Spleen (tissue), 11 donors: ENCODE measurements at regions not wholly inside any gene's neighbourhood (a gene's known extent, or its start where the extent isn't known, plus 50 kb on each side); places are given as distances from the start of the nearest gene placed in this dataset.

Experiments used
- DNase-seq: peaks from one replicate; pipeline ENCODE4 v3.0.0-alpha.2; 2020
- H3K27ac ChIP-seq, 8 donors: fragments of 200-600 bp; sonication (generic) in 7 of 8; 1 replicate in 4 of 8; 2 replicates in 4 of 8; pipeline versions ENCODE4 v1.5.0 to v1.8.0; 2016 to 2021; ENCODE audit warnings: inconsistent platforms in 4 of 8, mild to moderate bottlenecking in 4 of 8, moderate library complexity in 1 of 8
- H3K27me3 ChIP-seq, 7 donors: fragments of 200-600 bp; sonication (generic) in 6 of 7; replicated peaks in 1 of 7; 1 replicate in 4 of 7; 2 replicates in 3 of 7; pipeline versions ENCODE4 v1.5.0 to v1.8.0; 2016 to 2021; ENCODE audit warnings: inconsistent platforms in 3 of 7, mild to moderate bottlenecking in 1 of 7
- H3K36me3 ChIP-seq, 6 donors: fragments of 200-600 bp; sonication (generic) in 5 of 6; 1 replicate in 4 of 6; 2 replicates in 2 of 6; pipeline versions ENCODE4 v1.5.0 to v1.8.0; 2016 to 2021; ENCODE audit warnings: inconsistent platforms in 2 of 6
- H3K4me1 ChIP-seq, 6 donors: fragments of 200-600 bp; sonication (generic) in 5 of 6; 1 replicate in 3 of 6; 2 replicates in 3 of 6; pipeline versions ENCODE4 v1.5.0 to v1.8.0; 2016 to 2021; ENCODE audit warnings: inconsistent platforms in 3 of 6
- H3K4me3 ChIP-seq, 8 donors: fragments of 200-600 bp; sonication (generic) in 7 of 8; 1 replicate in 4 of 8; 2 replicates in 4 of 8; pipeline versions ENCODE4 v1.5.0 to v1.8.0; 2016 to 2021; ENCODE audit warnings: inconsistent platforms in 4 of 8, mild to moderate bottlenecking in 4 of 8, moderate library complexity in 2 of 8
- H3K9me3 ChIP-seq, 8 donors: fragments of 200-600 bp; sonication (generic) in 7 of 8; 1 replicate in 4 of 8; 2 replicates in 4 of 8; pipeline versions ENCODE4 v1.5.0 to v1.8.0; 2016 to 2021; ENCODE audit warnings: inconsistent platforms in 4 of 8
- POLR2A ChIP-seq, 3 donors: fragments of 450-650 bp; IDR thresholded peaks; one replicate each; pipeline ENCODE4 v1.5.1; 2017; ENCODE audit warnings: antibody characterized with exemption in 3 of 3, mild to moderate bottlenecking in 1 of 3
- POLR2AphosphoS5 ChIP-seq, 3 donors: sonication (generic); formaldehyde crosslinking; IDR thresholded peaks; one replicate each; pipeline ENCODE4 v1.5.1; 2017; ENCODE audit warnings: antibody characterized with exemption in 3 of 3
- WGBS, 5 donors: extraction: QIAGEN DNeasy Blood & Tissue Kit in 3 of 5; methylation state at CpG; one replicate each; pipeline versions ENCODE4 v1.1.5 to v1.1.7; 2013 to 2018; 5-methylcytosine and 5-hydroxymethylcytosine counted together
- intact Hi-C: fragments of 100-400 bp; cut with DNase I; formaldehyde crosslinking; loops from one replicate; pipeline ENCODE4 v1.15.0; 2023; ENCODE audit warnings: low total_unique reads
- TF ChIP-seq, protein P1 (sequence below), 11 experiments: fragments of 200-600 bp in 7 of 11; fragments of 450-650 bp in 4 of 11; sonication (generic) in 4 of 11; IDR thresholded peaks in 8 of 11; conservative IDR thresholded peaks in 3 of 11; 1 replicate in 7 of 11; 2 replicates in 4 of 11; pipeline versions ENCODE4 v1.4.0 to v1.8.0; 2016 to 2021; ENCODE audit warnings: antibody characterized with exemption in 11 of 11, inconsistent platforms in 4 of 11, mild to moderate bottlenecking in 1 of 11
- donor health status: healthy with polysubstance abuse.
- donor health status: DM: no; HTN: no; CAD: no; lungs with moderate emphysema.
- donor health status: DM: no; HTN: no; CAD: no.
- donor health status: Bipolar disorder and iron deficiency.
- donor health status: healthy.
- donor health status: DM: no; HTN: no; CAD: no.
- donor health status: DM: yes; HTN: yes; CAD: no.

DNA sequence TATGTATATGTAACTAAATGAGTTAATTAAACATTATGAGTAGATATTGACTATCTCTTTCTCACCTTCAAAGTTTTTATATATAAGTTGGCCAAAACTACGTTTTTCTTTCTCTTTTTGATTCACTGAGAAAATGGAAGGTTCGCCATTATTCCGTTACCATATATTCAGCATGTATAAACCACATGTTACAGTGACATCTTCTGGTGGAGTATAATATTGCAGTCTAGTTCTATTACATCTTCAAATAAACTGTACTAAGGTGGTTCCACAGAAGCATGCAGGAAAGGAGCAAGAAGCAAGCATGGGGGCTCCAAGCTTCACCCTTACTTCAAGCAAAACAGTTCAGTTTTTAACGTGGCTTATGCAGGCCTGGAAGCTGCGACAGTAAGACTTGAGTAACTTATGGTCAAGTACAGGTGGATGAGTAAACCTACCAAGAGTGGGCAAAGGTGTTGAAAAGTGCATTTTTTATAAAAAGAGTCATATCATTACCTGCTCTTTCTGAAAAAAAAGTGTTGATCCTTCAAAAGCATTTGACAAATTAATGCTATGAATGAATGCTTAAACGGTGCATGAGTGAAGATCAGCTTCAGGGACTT is 129.8 kb upstream of the RAB6C start:
- TF ChIP-seq POLR2AphosphoS5 (IDR thresholded peaks at IDR 0.05) (no peak), POLR2A (IDR thresholded peaks at IDR 0.05) (no peak)
- TF ChIP-seq, protein P1, sequence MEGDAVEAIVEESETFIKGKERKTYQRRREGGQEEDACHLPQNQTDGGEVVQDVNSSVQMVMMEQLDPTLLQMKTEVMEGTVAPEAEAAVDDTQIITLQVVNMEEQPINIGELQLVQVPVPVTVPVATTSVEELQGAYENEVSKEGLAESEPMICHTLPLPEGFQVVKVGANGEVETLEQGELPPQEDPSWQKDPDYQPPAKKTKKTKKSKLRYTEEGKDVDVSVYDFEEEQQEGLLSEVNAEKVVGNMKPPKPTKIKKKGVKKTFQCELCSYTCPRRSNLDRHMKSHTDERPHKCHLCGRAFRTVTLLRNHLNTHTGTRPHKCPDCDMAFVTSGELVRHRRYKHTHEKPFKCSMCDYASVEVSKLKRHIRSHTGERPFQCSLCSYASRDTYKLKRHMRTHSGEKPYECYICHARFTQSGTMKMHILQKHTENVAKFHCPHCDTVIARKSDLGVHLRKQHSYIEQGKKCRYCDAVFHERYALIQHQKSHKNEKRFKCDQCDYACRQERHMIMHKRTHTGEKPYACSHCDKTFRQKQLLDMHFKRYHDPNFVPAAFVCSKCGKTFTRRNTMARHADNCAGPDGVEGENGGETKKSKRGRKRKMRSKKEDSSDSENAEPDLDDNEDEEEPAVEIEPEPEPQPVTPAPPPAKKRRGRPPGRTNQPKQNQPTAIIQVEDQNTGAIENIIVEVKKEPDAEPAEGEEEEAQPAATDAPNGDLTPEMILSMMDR (IDR thresholded peaks at IDR 0.05 in 8 of 11, conservative IDR thresholded peaks at IDR 0.05 in 3 of 11), result peak; percentile 44 to 81 (median 73)
- WGBS, 5 donors, result 17 to 20% (median 18%) methylated on average over 6 of the region's 6 CpGs
- intact Hi-C loops, result loop anchor here (10.0 kb wide), 1 partner anchor 1535 kb away; the partner anchor contains the start of gene HS6ST1

DNA sequence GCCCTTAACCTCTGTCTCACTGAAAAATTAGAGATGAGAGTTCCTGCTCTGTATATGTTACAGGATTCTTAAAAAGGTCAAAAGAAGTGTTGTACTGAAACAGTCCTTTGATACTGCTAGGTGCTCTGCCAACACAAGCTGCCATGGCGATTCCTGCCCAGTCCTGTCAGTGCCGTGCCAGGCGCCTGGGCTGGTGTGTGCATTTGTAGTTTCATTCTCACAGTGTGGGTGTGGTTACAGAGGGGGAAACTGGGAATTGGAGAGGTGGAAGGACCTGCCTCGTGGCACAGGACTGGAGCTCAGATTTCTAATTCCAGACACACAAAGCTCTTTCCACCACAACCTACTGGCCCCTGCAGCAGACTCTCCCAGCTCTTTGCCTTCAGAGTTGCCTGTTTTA is 122.3 kb upstream of the RAB6C start:
- intact Hi-C loops, result no loop called here
- Histone ChIP-seq H3K9me3 (peaks cover 0 to 13% (median 8%) of the 10 kb centered on the region in 8 donors), H3K4me1 (no peaks in the 10 kb centered on the region), H3K36me3 (no peaks in the 10 kb centered on the region), H3K27ac (no peak overlapping the region), H3K27me3 (no peaks in the 10 kb centered on the region), H3K4me3 (no peak overlapping the region)
- 78 to 88% (median 80%) methylated on average over 4 of the region's 4 CpGs for WGBS, 5 donors
- DNase-seq, result no peak
- TF ChIP-seq POLR2AphosphoS5 (IDR thresholded peaks at IDR 0.05), result no peak
- TF ChIP-seq, protein P1 (IDR thresholded peaks at IDR 0.05 in 8 of 11, conservative IDR thresholded peaks at IDR 0.05 in 3 of 11), result no peak
- no peak for TF ChIP-seq POLR2A (IDR thresholded peaks at IDR 0.05)

More for the DNA sequence above, 129.8 kb upstream of the RAB6C start:
- Histone ChIP-seq H3K36me3 (no peaks in the 10 kb centered on the region), H3K4me3 (no peak overlapping the region), H3K27me3 (peaks cover 0 to 4% (median 0%) of the 10 kb centered on the region in 7 donors), H3K4me1 (peaks cover 0 to 7% (median 0%) of the 10 kb centered on the region in 6 donors), H3K9me3 (no peaks in the 10 kb centered on the region), H3K27ac (no peak overlapping the region)
- no peak for DNase-seq

DNA sequence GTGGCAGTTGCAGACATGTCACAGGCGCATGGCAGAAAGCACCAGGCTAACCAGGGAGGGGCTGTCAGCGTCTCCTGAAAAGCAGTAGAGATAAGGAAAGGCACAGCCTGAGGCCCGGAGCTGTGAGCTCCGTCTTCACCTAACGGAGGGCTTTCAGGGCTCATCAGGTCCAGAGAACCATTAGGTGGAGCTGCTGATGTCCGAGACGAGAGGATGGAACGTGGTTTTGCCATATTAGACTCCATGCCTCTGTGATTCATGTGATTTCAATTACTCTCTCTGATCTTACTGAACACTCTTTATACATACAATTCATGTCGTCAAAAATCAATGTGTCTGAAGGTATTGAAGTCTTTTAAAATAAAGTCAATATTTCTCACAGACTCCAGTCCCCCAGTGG is 120.3 kb upstream of the RAB6C start:
- no peak overlapping the region for H3K4me3 ChIP-seq
- no peaks in the 10 kb centered on the region for H3K4me1 ChIP-seq
- no peak overlapping the region for H3K27ac ChIP-seq
- no peaks in the 10 kb centered on the region for H3K36me3 ChIP-seq
- WGBS, 5 donors, result 83 to 88% (median 88%) methylated on average over 9 of the region's 9 CpGs
- peaks cover 0 to 13% (median 8%) of the 10 kb centered on the region in 8 donors for H3K9me3 ChIP-seq
- intact Hi-C loops, result no loop called here
- TF ChIP-seq, protein P1 (IDR thresholded peaks at IDR 0.05 in 8 of 11, conservative IDR thresholded peaks at IDR 0.05 in 3 of 11), result no peak
- TF ChIP-seq POLR2A (IDR thresholded peaks at IDR 0.05) (no peak), POLR2AphosphoS5 (IDR thresholded peaks at IDR 0.05) (no peak)
- DNase-seq, result no peak
- no peaks in the 10 kb centered on the region for H3K27me3 ChIP-seq

DNA sequence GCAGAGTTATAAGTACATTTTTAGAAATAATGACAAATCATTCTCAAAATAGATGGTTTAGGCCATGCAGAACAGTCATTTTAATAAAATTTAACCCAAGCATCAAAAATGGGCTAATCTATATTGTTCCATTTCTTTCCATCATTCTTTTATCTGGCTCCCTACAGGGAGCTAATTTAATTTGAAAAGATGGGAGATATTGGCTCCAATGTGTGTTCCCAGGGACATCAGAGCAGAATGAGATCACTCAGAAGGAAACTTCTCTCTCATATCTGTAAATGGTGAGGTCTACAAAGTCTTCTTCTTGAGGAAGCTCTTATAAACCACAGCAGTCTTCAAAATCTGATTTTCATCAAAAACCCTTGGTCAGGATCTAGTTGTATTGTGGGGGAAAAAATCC is 119.4 kb upstream of the RAB6C start:
- Histone ChIP-seq H3K36me3 (no peaks in the 10 kb centered on the region), H3K27ac (no peak overlapping the region), H3K27me3 (no peaks in the 10 kb centered on the region), H3K4me1 (no peaks in the 10 kb centered on the region), H3K4me3 (no peak overlapping the region), H3K9me3 (peaks cover 0 to 13% (median 8%) of the 10 kb centered on the region in 8 donors)
- intact Hi-C loops, result no loop called here
- TF ChIP-seq, protein P1 (IDR thresholded peaks at IDR 0.05 in 8 of 11, conservative IDR thresholded peaks at IDR 0.05 in 3 of 11), result no peak
- TF ChIP-seq POLR2AphosphoS5 (IDR thresholded peaks at IDR 0.05), result no peak
- no peak for TF ChIP-seq POLR2A (IDR thresholded peaks at IDR 0.05)
- no peak for DNase-seq
